ENCODE measurements at regions not wholly inside any gene's neighbourhood (a gene's known extent, or its start where the extent isn't known, plus 50 kb on each side); places are given as distances from the start of the nearest gene placed in this dataset.

DNA sequence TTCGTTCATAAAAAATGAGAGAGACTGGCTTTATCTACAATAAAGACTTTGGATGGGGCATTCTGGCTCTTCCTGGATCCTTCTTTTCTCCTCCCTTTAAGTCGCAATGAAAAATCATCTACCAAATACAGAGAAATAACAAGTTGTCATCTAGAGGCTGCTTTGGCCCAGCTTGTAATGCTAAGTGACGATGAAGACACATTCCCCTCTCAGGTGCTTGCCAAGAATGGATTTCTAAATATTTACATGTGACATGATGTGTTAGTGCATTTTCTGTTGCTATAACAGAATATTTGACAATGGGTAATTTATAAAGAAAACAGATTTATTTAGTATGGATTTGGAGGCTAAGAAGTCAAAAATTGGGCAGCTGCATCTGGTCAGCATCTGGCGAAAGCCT lies 308.6 kb upstream of the NPVF start:
- DNase-seq (ENCODE audit: low spot score) (no peak), ATAC-seq (ENCODE audit: low FRiP score) (no peak)
- no peak for TF ChIP-seq CTCF (IDR thresholded peaks at IDR 0.05)

GRCh38 chr7:25537662-25538375 lies 309.5 kb upstream of the NPVF start:
- no peak for DNase-seq (ENCODE audit: low spot score)
- ATAC-seq (ENCODE audit: low FRiP score), result no peak
- no peak for TF ChIP-seq CTCF (IDR thresholded peaks at IDR 0.05)

GRCh38 chr7:25541094-25541821 lies 313.0 kb upstream of the NPVF start:
- TF ChIP-seq CTCF (IDR thresholded peaks at IDR 0.05), result no peak
- ATAC-seq (ENCODE audit: low FRiP score) (no peak), DNase-seq (ENCODE audit: low spot score) (no peak)

DNA sequence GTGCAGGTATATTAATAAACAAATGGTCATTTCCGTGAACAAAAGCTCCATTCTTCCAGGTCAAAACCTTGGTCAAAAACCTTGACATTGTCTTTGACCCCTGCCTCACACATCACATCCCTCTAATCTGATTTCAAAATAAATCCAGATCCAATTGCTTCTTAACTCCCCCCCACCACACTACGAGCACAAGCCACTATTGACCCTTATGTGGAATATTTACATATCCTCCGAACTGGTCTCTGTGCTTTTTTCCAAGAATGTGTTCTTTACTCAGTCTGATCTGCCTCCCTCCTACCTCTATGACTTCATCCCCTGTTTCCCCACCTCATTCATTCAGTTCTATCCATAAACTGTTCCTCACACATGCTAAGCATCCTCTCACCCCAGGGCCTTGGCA lies 313.6 kb upstream of the NPVF start:
- ATAC-seq (ENCODE audit: low FRiP score) (no peak), DNase-seq (ENCODE audit: low spot score) (no peak)
- TF ChIP-seq CTCF (IDR thresholded peaks at IDR 0.05), result no peak

- DNase-seq (ENCODE audit: low spot score) (no peak), ATAC-seq (ENCODE audit: low FRiP score) (no peak)
- TF ChIP-seq CTCF (IDR thresholded peaks at IDR 0.05), result no peak
Measured at GRCh38 chr7:25543210-25543609, 314.9 kb upstream of the NPVF start.

DNA sequence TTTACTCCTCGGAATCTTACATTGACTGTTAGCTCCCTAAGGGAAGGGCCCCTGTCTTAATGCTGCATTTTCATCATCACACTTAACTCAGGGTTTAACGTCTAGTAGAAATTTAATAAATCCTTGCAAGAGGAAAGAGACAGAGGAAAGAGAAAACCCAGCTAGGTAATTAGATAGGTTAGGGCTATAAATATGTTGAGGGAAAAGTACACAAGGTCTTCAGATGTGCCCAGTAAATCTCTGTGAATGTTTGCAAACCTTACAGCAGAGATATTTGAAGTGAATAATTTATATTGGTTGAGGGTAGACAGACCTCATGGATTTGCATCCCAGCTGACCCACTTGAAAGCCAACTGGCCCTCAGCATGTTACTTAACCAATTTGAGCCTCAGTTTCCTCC lies 315.5 kb upstream of the NPVF start:
- ATAC-seq (ENCODE audit: low FRiP score), result no peak
- no peak for TF ChIP-seq CTCF (IDR thresholded peaks at IDR 0.05)

DNA sequence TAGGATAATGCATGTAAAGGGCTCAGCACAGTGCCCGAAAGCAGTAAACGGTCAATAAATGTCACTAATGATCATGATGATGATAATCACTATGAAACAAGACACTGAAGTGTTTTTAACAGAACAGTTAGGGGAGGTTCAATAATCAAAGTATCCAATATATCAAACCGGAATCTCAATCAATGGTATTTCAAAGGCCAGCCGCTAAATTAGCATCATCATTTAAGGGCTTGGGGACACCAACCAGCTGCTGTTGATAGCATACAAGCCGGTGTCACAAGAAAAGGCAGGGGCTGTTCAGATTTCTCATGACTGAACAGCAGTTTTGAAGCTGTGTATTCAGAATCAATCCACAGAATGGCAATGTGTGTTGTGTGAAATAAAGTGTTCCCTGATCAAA lies 316.0 kb upstream of the NPVF start:
- ATAC-seq (ENCODE audit: low FRiP score) (no peak), DNase-seq (ENCODE audit: low spot score) (no peak)
- TF ChIP-seq CTCF (IDR thresholded peaks at IDR 0.05), result no peak

More for the DNA sequence above, 315.5 kb upstream of the NPVF start:
- no peak for DNase-seq (ENCODE audit: low spot score)
